ENCODE measurements at regions not wholly inside any gene's neighbourhood (a gene's known extent, or its start where the extent isn't known, plus 50 kb on each side); places are given as distances from the start of the nearest gene placed in this dataset.
"Not testable (repeated sequence)": the region's sequence is repeated elsewhere in the genome, so short reads cannot be mapped to it uniquely, and the experiment has no call there.

DNA sequence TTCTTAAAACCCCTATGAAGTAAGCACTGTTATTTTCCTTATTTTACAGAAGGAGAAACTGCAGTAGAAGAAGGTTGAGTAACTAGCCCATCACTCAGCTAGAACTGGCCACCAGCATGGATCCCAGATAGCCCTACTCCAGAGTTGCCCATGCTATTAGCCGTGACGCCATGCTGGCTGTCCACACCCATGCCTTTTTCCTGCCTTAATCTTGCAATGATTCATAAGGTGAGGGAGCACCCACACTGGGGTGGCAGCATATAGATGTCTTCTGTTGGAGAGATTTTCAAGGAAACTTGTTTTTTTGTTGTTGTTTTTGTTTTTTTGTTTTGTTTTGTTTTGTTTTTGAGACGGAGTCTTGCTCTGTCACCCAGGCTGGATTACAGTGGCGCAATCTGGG lies 204.1 kb upstream of the HAAO start:
- intact Hi-C loops (cut with DNase I): no loop called here
- TF ChIP-seq, protein P1, sequence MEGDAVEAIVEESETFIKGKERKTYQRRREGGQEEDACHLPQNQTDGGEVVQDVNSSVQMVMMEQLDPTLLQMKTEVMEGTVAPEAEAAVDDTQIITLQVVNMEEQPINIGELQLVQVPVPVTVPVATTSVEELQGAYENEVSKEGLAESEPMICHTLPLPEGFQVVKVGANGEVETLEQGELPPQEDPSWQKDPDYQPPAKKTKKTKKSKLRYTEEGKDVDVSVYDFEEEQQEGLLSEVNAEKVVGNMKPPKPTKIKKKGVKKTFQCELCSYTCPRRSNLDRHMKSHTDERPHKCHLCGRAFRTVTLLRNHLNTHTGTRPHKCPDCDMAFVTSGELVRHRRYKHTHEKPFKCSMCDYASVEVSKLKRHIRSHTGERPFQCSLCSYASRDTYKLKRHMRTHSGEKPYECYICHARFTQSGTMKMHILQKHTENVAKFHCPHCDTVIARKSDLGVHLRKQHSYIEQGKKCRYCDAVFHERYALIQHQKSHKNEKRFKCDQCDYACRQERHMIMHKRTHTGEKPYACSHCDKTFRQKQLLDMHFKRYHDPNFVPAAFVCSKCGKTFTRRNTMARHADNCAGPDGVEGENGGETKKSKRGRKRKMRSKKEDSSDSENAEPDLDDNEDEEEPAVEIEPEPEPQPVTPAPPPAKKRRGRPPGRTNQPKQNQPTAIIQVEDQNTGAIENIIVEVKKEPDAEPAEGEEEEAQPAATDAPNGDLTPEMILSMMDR (IDR thresholded peaks at IDR 0.05): no peak
- H3K9me3 ChIP-seq: peaks cover 0 to 2% of the 10 kb centered on the region in 2 donors
- no peak for ATAC-seq
- H3K27me3 ChIP-seq: no peaks in the 10 kb centered on the region
- H3K27ac ChIP-seq: no peak overlapping the region
- no peak for DNase-seq
- no peak overlapping the region for H3K4me3 ChIP-seq
- H3K36me3 ChIP-seq: no peaks in the 10 kb centered on the region
- no peaks in the 10 kb centered on the region for H3K4me1 ChIP-seq

DNA sequence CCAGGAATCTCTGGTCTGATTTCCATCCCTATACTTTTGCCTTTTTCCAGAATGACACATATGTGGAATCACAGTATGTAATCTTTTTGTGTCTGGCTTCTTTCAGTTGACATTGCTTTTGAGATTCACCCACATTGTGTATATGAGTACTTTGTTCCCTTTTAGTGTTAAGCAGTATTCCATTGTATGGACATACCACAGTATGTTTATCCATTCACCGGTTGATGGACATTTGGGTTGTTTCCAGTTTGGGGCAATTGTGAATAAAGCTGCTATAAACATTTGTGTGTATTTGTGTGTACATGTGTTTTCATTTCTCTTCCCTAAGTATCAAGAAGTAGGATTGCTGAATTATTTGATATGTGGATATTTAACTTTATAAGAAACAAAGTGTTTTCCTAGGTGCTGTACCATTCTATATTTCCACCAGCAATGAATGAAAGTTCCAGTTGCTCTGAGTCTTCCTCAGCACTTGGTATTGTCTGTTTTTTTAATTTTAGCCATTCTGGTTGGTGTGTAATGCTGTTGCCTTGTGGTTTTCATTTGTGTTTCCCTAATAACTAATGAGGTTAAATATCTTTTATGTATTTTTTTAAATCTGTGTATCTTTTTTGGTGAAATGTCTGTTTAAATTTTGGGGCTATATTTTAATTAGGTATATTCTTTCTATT lies 203.5 kb upstream of the HAAO start:
- no peak overlapping the region for H3K4me3 ChIP-seq
- intact Hi-C loops (cut with DNase I): no loop called here
- TF ChIP-seq, protein P1 (IDR thresholded peaks at IDR 0.05): no peak
- no peaks in the 10 kb centered on the region for H3K27me3 ChIP-seq
- H3K27ac ChIP-seq: no peak overlapping the region
- H3K9me3 ChIP-seq: peaks cover 0 to 2% of the 10 kb centered on the region in 2 donors
- no peaks in the 10 kb centered on the region for H3K36me3 ChIP-seq
- DNase-seq: no peak
- ATAC-seq: no peak
- no peaks in the 10 kb centered on the region for H3K4me1 ChIP-seq

DNA sequence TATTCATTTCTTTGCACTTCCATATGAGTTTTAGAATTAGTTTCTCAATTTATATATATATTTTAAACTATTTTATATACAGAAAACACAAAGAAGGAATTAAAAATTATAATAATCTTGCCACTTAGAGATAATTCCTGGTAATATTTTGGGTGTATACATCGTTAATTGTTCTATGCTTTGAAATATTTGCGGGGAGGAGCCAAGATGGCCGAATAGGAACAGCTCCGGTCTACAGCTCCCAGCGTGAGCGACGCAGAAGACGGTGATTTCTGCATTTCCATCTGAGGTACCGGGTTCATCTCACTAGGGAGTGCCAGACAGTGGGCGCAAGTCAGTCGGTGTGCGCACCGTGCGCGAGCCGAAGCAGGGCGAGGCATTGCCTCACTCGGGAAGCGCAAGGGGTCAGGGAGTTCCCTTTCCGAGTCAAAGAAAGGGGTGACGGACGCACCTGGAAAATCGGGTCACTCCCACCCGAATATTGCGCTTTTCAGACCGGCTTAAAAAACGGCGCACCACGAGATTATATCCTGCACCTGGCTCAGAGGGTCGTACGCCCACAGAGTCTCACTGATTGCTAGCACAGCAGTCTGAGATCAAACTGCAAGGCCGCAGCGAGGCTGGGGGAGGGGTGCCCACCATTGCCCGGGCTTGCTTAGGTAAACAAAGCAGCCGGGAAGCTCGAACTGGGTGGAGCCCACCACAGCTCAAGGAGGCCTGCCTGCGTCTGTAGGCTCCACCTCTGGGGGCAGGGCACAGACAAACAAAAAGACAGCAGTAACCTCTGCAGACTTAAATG lies 197.1 kb upstream of the HAAO start:
- H3K27me3 ChIP-seq; H3K9me3 ChIP-seq; H3K4me3 ChIP-seq; H3K4me1 ChIP-seq; intact Hi-C loops (cut with DNase I); DNase-seq; H3K36me3 ChIP-seq; H3K27ac ChIP-seq; ATAC-seq: not testable (repeated sequence)

DNA sequence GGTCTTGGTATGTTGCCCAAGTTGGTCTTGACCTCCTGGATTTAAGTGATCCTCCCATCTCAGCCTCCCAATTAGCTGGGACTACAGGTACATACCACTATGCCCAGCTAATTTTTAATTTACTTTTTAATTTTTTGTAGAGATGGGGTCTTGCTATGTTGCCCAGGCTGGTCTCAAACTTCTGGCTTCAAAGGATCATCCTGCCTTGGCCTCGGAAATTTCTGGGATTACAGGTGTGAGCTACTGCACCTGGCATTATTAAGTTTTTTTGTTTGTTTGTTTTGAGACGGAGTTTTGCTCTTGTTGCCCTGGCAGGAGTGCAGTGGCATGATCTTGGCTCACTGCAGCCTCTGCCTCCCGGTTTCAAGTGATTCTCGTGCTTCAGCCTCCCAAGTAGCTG lies 195.7 kb upstream of the HAAO start:
- intact Hi-C loops (cut with DNase I); H3K9me3 ChIP-seq; DNase-seq; H3K4me3 ChIP-seq; ATAC-seq; H3K4me1 ChIP-seq; H3K27me3 ChIP-seq; H3K27ac ChIP-seq; H3K36me3 ChIP-seq: not testable (repeated sequence)

DNA sequence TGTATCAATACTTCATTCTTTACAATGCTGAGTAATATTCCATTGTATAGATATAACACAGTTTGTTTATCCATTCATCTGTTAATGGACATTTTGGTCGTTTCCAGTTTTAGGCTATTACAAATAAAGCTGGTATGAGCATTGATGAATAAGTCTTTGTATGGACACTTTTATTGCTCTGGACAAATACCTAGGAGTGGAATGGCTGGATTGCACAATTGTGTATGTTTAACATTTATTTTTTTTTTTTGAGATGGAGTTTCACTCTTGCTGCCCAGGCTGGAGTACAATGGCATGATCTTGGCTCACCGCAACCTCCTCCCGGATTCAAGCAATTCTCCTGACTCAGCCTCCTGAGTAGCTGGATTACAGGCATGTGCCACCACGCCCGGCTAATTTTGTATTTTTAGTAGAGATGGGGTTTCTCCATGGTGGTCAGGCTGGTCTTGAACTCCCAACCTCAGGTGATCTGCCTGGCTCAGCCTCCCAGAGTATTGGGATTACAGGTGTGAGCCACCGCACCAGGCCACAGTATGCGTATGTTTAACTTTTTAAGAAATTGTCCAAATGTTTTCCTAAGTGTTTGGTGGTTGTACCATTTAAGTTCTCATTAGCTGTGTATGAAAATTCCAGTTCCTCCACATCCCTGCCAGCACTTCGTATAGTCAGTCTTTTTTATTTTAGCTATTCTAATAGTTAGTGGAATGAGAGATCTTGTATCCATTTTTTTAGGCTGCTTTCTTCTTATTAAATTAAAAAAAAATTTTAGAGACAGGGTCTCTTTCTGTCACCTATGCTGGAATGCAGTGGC lies 194.9 kb upstream of the HAAO start:
- Histone ChIP-seq H3K4me1 (no peaks in the 10 kb centered on the region), H3K4me3 (no peak overlapping the region), H3K27me3 (no peaks in the 10 kb centered on the region), H3K36me3 (no peaks in the 10 kb centered on the region), H3K27ac (no peak overlapping the region), H3K9me3 (no peaks in the 10 kb centered on the region)
- TF ChIP-seq, protein P1 (IDR thresholded peaks at IDR 0.05): no peak
- no peak for ATAC-seq
- intact Hi-C loops (cut with DNase I): no loop called here
- DNase-seq: no peak

DNA sequence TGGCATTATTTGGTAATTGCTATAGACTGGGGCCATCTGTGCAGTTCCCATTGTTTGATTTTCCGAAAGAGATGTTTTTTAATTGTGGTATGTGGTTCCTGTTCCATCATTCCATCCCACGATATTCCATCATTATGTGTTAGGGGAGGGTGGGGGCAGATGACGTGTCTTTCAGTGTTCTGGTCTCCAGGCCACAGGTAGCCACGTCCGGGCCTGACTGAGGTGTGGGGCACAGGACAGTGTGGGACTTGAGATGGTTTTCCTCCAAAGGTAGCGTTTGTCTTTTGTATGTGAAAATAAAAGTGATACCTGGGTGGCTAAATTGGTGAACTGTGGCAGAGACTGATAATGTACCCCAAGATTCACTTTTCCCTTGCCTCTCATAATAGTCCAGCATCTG lies 192.2 kb upstream of the HAAO start:
- TF ChIP-seq, protein P1 (IDR thresholded peaks at IDR 0.05): no peak
- Histone ChIP-seq H3K36me3 (no peaks in the 10 kb centered on the region), H3K27ac (no peak overlapping the region), H3K9me3 (no peaks in the 10 kb centered on the region), H3K27me3 (no peaks in the 10 kb centered on the region), H3K4me3 (no peak overlapping the region), H3K4me1 (no peaks in the 10 kb centered on the region)
- ATAC-seq (no peak), DNase-seq (no peak)
- intact Hi-C loops (cut with DNase I): no loop called here
